ENCODE measurements at regions not wholly inside any gene's neighbourhood (a gene's known extent, or its start where the extent isn't known, plus 50 kb on each side); places are given as distances from the start of the nearest gene placed in this dataset.

GRCh38 chr9:23608456-23608855 lies 217.6 kb downstream of the ELAVL2 start:
- Histone ChIP-seq H3K9me3 (ENCODE audit: control insufficient read depth in 2 of 3, low read length in 3 of 3) (peaks cover 0 to 3% (median 0%) of the 10 kb centered on the region in 3 experiments), H3K4me1 (ENCODE audit: control insufficient read depth in 2 of 2, insufficient read depth in 2 of 2, low read length in 2 of 2) (no peaks in the 10 kb centered on the region), H3K27ac (ENCODE audit: low read depth, low read length) (no peak overlapping the region), H3K4me3 (ENCODE audit: low read length) (no peak overlapping the region), H3K27me3 (ENCODE audit: control insufficient read depth in 2 of 2, insufficient read depth in 2 of 2, low read length in 2 of 2) (no peaks in the 10 kb centered on the region), H3K36me3 (ENCODE audit: control insufficient read depth in 2 of 3, insufficient read depth in 3 of 3, low read length in 3 of 3) (no peaks in the 10 kb centered on the region)
- DNase-seq = no peak
- peaks cover 0 to 12% (median 2%) of the 10 kb centered on the region in 11 donors for H3K9me3 Mint-ChIP-seq
- H3K4me1 Mint-ChIP-seq = peaks cover 0 to 3% (median 0%) of the 10 kb centered on the region in 7 donors
- no peaks in the 10 kb centered on the region for H3K36me3 Mint-ChIP-seq
- no peaks in the 10 kb centered on the region for H3K27me3 Mint-ChIP-seq
- H3K4me3 Mint-ChIP-seq = no peak overlapping the region
- ChIA-PET CTCF (no interaction called here), POLR2A (no interaction called here)
- intact Hi-C loops (cut with micrococcal nuclease) = no loop called here
- ATAC-seq = no peak
- no peak overlapping the region for H3K27ac Mint-ChIP-seq

DNA sequence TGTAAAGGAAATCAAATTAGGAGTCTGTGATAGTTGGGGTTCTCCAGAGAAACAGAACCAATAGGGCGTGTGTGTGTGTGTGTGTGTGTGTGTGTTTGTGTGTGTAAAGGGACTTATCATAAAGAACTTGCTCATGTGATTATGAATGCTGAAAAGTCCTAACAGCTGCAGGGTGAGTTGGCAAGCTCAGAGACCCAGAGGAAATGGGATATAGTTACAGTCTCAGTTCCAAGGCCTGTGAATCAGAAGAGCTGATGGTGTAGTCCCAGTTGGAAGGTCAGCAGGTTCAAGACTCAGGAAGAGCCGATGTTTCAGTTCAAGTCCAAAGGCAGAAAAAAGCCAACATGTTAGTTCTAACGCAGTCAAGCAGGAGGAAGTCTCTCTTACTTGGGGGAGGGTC lies 214.2 kb downstream of the ELAVL2 start:
- DNase-seq (no peak), ATAC-seq (no peak)
- POLR2A ChIA-PET = no interaction called here
- Histone ChIP-seq H3K27me3 (ENCODE audit: control insufficient read depth in 2 of 2, insufficient read depth in 2 of 2, low read length in 2 of 2) (no peaks in the 10 kb centered on the region), H3K27ac (ENCODE audit: low read depth, low read length) (no peak overlapping the region), H3K36me3 (ENCODE audit: control insufficient read depth in 2 of 3, insufficient read depth in 3 of 3, low read length in 3 of 3) (no peaks in the 10 kb centered on the region), H3K9me3 (ENCODE audit: control insufficient read depth in 2 of 3, low read length in 3 of 3) (peaks cover 0 to 3% (median 0%) of the 10 kb centered on the region in 3 experiments), H3K4me1 (ENCODE audit: control insufficient read depth in 2 of 2, insufficient read depth in 2 of 2, low read length in 2 of 2) (no peaks in the 10 kb centered on the region), H3K4me3 (ENCODE audit: low read length) (no peak overlapping the region)
- intact Hi-C loops (cut with micrococcal nuclease) = no loop called here
- H3K4me3 Mint-ChIP-seq = no peak overlapping the region
- peaks cover 0 to 8% (median 4%) of the 10 kb centered on the region in 11 donors for H3K9me3 Mint-ChIP-seq
- H3K36me3 Mint-ChIP-seq = no peaks in the 10 kb centered on the region
- CTCF ChIA-PET = no interaction called here
- H3K4me1 Mint-ChIP-seq = peaks cover 0 to 3% (median 0%) of the 10 kb centered on the region in 7 donors
- no peaks in the 10 kb centered on the region for H3K27me3 Mint-ChIP-seq
- no peak overlapping the region for H3K27ac Mint-ChIP-seq

- POLR2A ChIA-PET = no interaction called here
- no peaks in the 10 kb centered on the region for H3K27me3 ChIP-seq (ENCODE audit: control insufficient read depth in 2 of 2, insufficient read depth in 2 of 2, low read length in 2 of 2)
- Mint-ChIP-seq H3K36me3 (no peaks in the 10 kb centered on the region), H3K9me3 (peaks cover 0 to 16% (median 4%) of the 10 kb centered on the region in 11 donors), H3K27ac (no peak overlapping the region), H3K27me3 (no peaks in the 10 kb centered on the region), H3K4me1 (no peaks in the 10 kb centered on the region), H3K4me3 (no peak overlapping the region)
- peaks cover 0 to 3% (median 0%) of the 10 kb centered on the region in 3 experiments for H3K9me3 ChIP-seq (ENCODE audit: control insufficient read depth in 2 of 3, low read length in 3 of 3)
- no peak for DNase-seq
- H3K27ac ChIP-seq (ENCODE audit: low read depth, low read length) = no peak overlapping the region
- intact Hi-C loops (cut with micrococcal nuclease) = no loop called here
- H3K4me1 ChIP-seq (ENCODE audit: control insufficient read depth in 2 of 2, insufficient read depth in 2 of 2, low read length in 2 of 2) = no peaks in the 10 kb centered on the region
- H3K36me3 ChIP-seq (ENCODE audit: control insufficient read depth in 2 of 3, insufficient read depth in 3 of 3, low read length in 3 of 3) = no peaks in the 10 kb centered on the region
- CTCF ChIA-PET = no interaction called here
- H3K4me3 ChIP-seq (ENCODE audit: low read length) = no peak overlapping the region
- no peak for ATAC-seq
Measured at GRCh38 chr9:23615569-23615968, 210.5 kb downstream of the ELAVL2 start.

DNA sequence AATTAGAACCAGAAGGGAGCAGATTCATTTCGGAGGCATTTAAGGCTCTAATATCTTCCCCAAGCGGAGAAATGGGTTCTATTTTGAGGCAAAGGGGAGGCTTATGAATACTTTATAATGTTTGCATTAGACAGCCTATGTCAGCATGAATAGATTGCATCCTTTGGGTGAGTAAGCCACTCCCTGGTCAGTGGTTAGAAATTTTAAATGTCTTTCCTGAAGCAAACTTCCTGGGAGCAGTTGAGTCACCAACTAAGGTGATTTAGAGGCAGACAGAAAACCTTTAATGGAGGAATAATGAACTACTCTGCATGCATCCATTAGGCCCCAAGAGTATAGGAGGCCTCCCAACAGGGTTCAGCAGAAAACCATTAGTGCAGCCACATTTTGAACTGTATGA lies 204.9 kb downstream of the ELAVL2 start:
- intact Hi-C loops (cut with micrococcal nuclease) = no loop called here
- H3K4me3 Mint-ChIP-seq = no peak overlapping the region
- H3K36me3 Mint-ChIP-seq = no peaks in the 10 kb centered on the region
- no peaks in the 10 kb centered on the region for H3K27me3 Mint-ChIP-seq
- Histone ChIP-seq H3K27me3 (ENCODE audit: control insufficient read depth in 2 of 2, insufficient read depth in 2 of 2, low read length in 2 of 2) (no peaks in the 10 kb centered on the region), H3K9me3 (ENCODE audit: control insufficient read depth in 2 of 3, low read length in 3 of 3) (no peaks in the 10 kb centered on the region), H3K27ac (ENCODE audit: low read depth, low read length) (no peak overlapping the region), H3K4me3 (ENCODE audit: low read length) (no peak overlapping the region), H3K36me3 (ENCODE audit: control insufficient read depth in 2 of 3, insufficient read depth in 3 of 3, low read length in 3 of 3) (no peaks in the 10 kb centered on the region), H3K4me1 (ENCODE audit: control insufficient read depth in 2 of 2, insufficient read depth in 2 of 2, low read length in 2 of 2) (no peaks in the 10 kb centered on the region)
- H3K9me3 Mint-ChIP-seq = peaks cover 0 to 23% (median 5%) of the 10 kb centered on the region in 11 donors
- no peak overlapping the region for H3K27ac Mint-ChIP-seq
- no peak for DNase-seq
- ChIA-PET POLR2A (no interaction called here), CTCF (no interaction called here)
- no peaks in the 10 kb centered on the region for H3K4me1 Mint-ChIP-seq
- no peak for ATAC-seq

GRCh38 chr9:23621924-23622323 lies 204.1 kb downstream of the ELAVL2 start:
- Histone ChIP-seq H3K36me3 (ENCODE audit: control insufficient read depth in 2 of 3, insufficient read depth in 3 of 3, low read length in 3 of 3) (no peaks in the 10 kb centered on the region), H3K27ac (ENCODE audit: low read depth, low read length) (no peak overlapping the region), H3K27me3 (ENCODE audit: control insufficient read depth in 2 of 2, insufficient read depth in 2 of 2, low read length in 2 of 2) (no peaks in the 10 kb centered on the region), H3K9me3 (ENCODE audit: control insufficient read depth in 2 of 3, low read length in 3 of 3) (no peaks in the 10 kb centered on the region), H3K4me3 (ENCODE audit: low read length) (no peak overlapping the region), H3K4me1 (ENCODE audit: control insufficient read depth in 2 of 2, insufficient read depth in 2 of 2, low read length in 2 of 2) (no peaks in the 10 kb centered on the region)
- intact Hi-C loops (cut with micrococcal nuclease) = no loop called here
- Mint-ChIP-seq H3K9me3 (peaks cover 0 to 23% (median 4%) of the 10 kb centered on the region in 11 donors), H3K4me3 (no peak overlapping the region), H3K36me3 (no peaks in the 10 kb centered on the region), H3K27me3 (no peaks in the 10 kb centered on the region), H3K4me1 (no peaks in the 10 kb centered on the region), H3K27ac (no peak overlapping the region)
- DNase-seq = no peak
- CTCF ChIA-PET = no interaction called here
- ATAC-seq = no peak
- POLR2A ChIA-PET = no interaction called here

- Mint-ChIP-seq H3K36me3 (no peaks in the 10 kb centered on the region), H3K9me3 (peaks cover 0 to 23% (median 4%) of the 10 kb centered on the region in 11 donors), H3K4me3 (no peak overlapping the region), H3K4me1 (no peaks in the 10 kb centered on the region), H3K27me3 (no peaks in the 10 kb centered on the region), H3K27ac (no peak overlapping the region)
- H3K4me3 ChIP-seq (ENCODE audit: low read length) = no peak overlapping the region
- H3K27me3 ChIP-seq (ENCODE audit: control insufficient read depth in 2 of 2, insufficient read depth in 2 of 2, low read length in 2 of 2) = no peaks in the 10 kb centered on the region
- no peak overlapping the region for H3K27ac ChIP-seq (ENCODE audit: low read depth, low read length)
- H3K9me3 ChIP-seq (ENCODE audit: control insufficient read depth in 2 of 3, low read length in 3 of 3) = no peaks in the 10 kb centered on the region
- intact Hi-C loops (cut with micrococcal nuclease) = no loop called here
- ATAC-seq (no peak), DNase-seq (no peak)
- H3K4me1 ChIP-seq (ENCODE audit: control insufficient read depth in 2 of 2, insufficient read depth in 2 of 2, low read length in 2 of 2) = no peaks in the 10 kb centered on the region
- no peaks in the 10 kb centered on the region for H3K36me3 ChIP-seq (ENCODE audit: control insufficient read depth in 2 of 3, insufficient read depth in 3 of 3, low read length in 3 of 3)
- CTCF ChIA-PET = no interaction called here
- POLR2A ChIA-PET = no interaction called here
Measured at GRCh38 chr9:23622396-23622795, 203.6 kb downstream of the ELAVL2 start.

GRCh38 chr9:23630488-23630887 lies 195.6 kb downstream of the ELAVL2 start:
- no peak overlapping the region for H3K4me3 Mint-ChIP-seq
- DNase-seq = no peak
- Histone ChIP-seq H3K4me1 (ENCODE audit: control insufficient read depth in 2 of 2, insufficient read depth in 2 of 2, low read length in 2 of 2) (no peaks in the 10 kb centered on the region), H3K36me3 (ENCODE audit: control insufficient read depth in 2 of 3, insufficient read depth in 3 of 3, low read length in 3 of 3) (no peaks in the 10 kb centered on the region), H3K9me3 (ENCODE audit: control insufficient read depth in 2 of 3, low read length in 3 of 3) (no peaks in the 10 kb centered on the region), H3K27ac (ENCODE audit: low read depth, low read length) (no peak overlapping the region), H3K4me3 (ENCODE audit: low read length) (no peak overlapping the region), H3K27me3 (ENCODE audit: control insufficient read depth in 2 of 2, insufficient read depth in 2 of 2, low read length in 2 of 2) (no peaks in the 10 kb centered on the region)
- ATAC-seq = no peak
- ChIA-PET POLR2A (no interaction called here), CTCF (no interaction called here)
- no peak overlapping the region for H3K27ac Mint-ChIP-seq
- peaks cover 0 to 24% (median 8%) of the 10 kb centered on the region in 11 donors for H3K9me3 Mint-ChIP-seq
- intact Hi-C loops (cut with micrococcal nuclease) = no loop called here
- H3K36me3 Mint-ChIP-seq = no peaks in the 10 kb centered on the region
- H3K27me3 Mint-ChIP-seq = no peaks in the 10 kb centered on the region
- H3K4me1 Mint-ChIP-seq = peaks cover 0 to 2% (median 0%) of the 10 kb centered on the region in 7 donors

Measured in naive thymus-derived CD4-positive, alpha-beta T cell (primary cell).